ENCODE measurements at regions not wholly inside any gene's neighbourhood (a gene's known extent, or its start where the extent isn't known, plus 50 kb on each side); places are given as distances from the start of the nearest gene placed in this dataset.

GRCh38 chrX:109826954-109827708 lies 94.1 kb upstream of the ACSL4 start:
- H3K4me3 ChIP-seq (ENCODE audit: low read length in 3 of 3), result no peak overlapping the region
- no peak overlapping the region for H3K27ac ChIP-seq (ENCODE audit: low read depth in 2 of 2, low read length in 2 of 2)
- H3K4me1 ChIP-seq (ENCODE audit: control insufficient read depth in 2 of 3, insufficient read depth in 2 of 3, low read depth in 1 of 3, low read length in 3 of 3), result peaks cover 0 to 5% (median 2%) of the 10 kb centered on the region in 3 donors
- no peaks in the 10 kb centered on the region for H3K9me3 ChIP-seq (ENCODE audit: control insufficient read depth in 2 of 3, insufficient read depth in 1 of 3, low read length in 3 of 3)
- no peaks in the 10 kb centered on the region for H3K36me3 ChIP-seq (ENCODE audit: control insufficient read depth in 2 of 3, insufficient read depth in 3 of 3, low read length in 3 of 3)
- intact Hi-C loops (cut with DNase I), result no loop called here
- TF ChIP-seq, protein P1, sequence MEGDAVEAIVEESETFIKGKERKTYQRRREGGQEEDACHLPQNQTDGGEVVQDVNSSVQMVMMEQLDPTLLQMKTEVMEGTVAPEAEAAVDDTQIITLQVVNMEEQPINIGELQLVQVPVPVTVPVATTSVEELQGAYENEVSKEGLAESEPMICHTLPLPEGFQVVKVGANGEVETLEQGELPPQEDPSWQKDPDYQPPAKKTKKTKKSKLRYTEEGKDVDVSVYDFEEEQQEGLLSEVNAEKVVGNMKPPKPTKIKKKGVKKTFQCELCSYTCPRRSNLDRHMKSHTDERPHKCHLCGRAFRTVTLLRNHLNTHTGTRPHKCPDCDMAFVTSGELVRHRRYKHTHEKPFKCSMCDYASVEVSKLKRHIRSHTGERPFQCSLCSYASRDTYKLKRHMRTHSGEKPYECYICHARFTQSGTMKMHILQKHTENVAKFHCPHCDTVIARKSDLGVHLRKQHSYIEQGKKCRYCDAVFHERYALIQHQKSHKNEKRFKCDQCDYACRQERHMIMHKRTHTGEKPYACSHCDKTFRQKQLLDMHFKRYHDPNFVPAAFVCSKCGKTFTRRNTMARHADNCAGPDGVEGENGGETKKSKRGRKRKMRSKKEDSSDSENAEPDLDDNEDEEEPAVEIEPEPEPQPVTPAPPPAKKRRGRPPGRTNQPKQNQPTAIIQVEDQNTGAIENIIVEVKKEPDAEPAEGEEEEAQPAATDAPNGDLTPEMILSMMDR (IDR thresholded peaks at IDR 0.05; ENCODE audit: borderline replicate concordance, extremely low read depth, insufficient read depth), result no peak
- no peak for FAIRE-seq
- peak in 1 of 5 donors; percentile 34 for DNase-seq
- H3K9ac ChIP-seq (ENCODE audit: low read length in 3 of 3), result no peak overlapping the region
- peaks cover 2% of the 10 kb centered on the region for H3K27me3 ChIP-seq (ENCODE audit: control insufficient read depth, insufficient read depth, low read length)

DNA sequence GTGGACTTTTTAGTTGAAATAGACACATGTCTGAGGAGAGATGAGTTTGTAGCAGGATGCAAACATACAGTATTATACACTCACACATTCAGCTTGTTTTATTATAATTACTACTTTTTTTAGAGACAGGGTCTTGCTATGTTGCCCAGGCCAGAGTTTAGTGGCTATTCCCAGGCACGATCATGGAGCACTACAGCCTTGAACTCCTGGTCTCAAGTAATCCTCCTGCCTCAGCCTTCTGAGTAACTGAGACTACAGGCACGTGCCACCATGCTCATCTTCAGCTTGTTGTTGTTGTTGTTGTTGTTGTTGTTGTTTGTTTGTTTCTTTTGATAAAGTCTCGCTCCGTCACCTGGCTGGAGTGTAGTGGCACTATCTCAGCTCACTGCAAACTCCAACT lies 94.7 kb upstream of the ACSL4 start:
- no peak overlapping the region for H3K4me3 ChIP-seq (ENCODE audit: low read length in 3 of 3)
- H3K36me3 ChIP-seq (ENCODE audit: control insufficient read depth in 2 of 3, insufficient read depth in 3 of 3, low read length in 3 of 3), result no peaks in the 10 kb centered on the region
- no peak overlapping the region for H3K27ac ChIP-seq (ENCODE audit: low read depth in 2 of 2, low read length in 2 of 2)
- intact Hi-C loops (cut with DNase I), result no loop called here
- H3K9ac ChIP-seq (ENCODE audit: low read length in 3 of 3), result no peak overlapping the region
- H3K4me1 ChIP-seq (ENCODE audit: control insufficient read depth in 2 of 3, insufficient read depth in 2 of 3, low read depth in 1 of 3, low read length in 3 of 3), result peaks cover 0 to 5% (median under 1%) of the 10 kb centered on the region in 3 donors
- FAIRE-seq, result no peak
- no peaks in the 10 kb centered on the region for H3K9me3 ChIP-seq (ENCODE audit: control insufficient read depth in 2 of 3, insufficient read depth in 1 of 3, low read length in 3 of 3)
- TF ChIP-seq, protein P1 (IDR thresholded peaks at IDR 0.05; ENCODE audit: borderline replicate concordance, extremely low read depth, insufficient read depth), result no peak
- H3K27me3 ChIP-seq (ENCODE audit: control insufficient read depth, insufficient read depth, low read length), result peaks cover under 1% of the 10 kb centered on the region
- DNase-seq, result no peak

- H3K27ac ChIP-seq (ENCODE audit: low read depth in 2 of 2, low read length in 2 of 2), result peak overlapping the region; percentile 44 to 53
- H3K9me3 ChIP-seq (ENCODE audit: control insufficient read depth in 2 of 3, insufficient read depth in 1 of 3, low read length in 3 of 3), result no peaks in the 10 kb centered on the region
- no peak overlapping the region for H3K9ac ChIP-seq (ENCODE audit: low read length in 3 of 3)
- no peaks in the 10 kb centered on the region for H3K36me3 ChIP-seq (ENCODE audit: control insufficient read depth in 2 of 3, insufficient read depth in 3 of 3, low read length in 3 of 3)
- no peak overlapping the region for H3K4me3 ChIP-seq (ENCODE audit: low read length in 3 of 3)
- FAIRE-seq (no peak), DNase-seq (no peak)
- TF ChIP-seq, protein P1 (IDR thresholded peaks at IDR 0.05; ENCODE audit: borderline replicate concordance, extremely low read depth, insufficient read depth), result no peak
- no peaks in the 10 kb centered on the region for H3K27me3 ChIP-seq (ENCODE audit: control insufficient read depth, insufficient read depth, low read length)
- intact Hi-C loops (cut with DNase I), result no loop called here
- H3K4me1 ChIP-seq (ENCODE audit: control insufficient read depth in 2 of 3, insufficient read depth in 2 of 3, low read depth in 1 of 3, low read length in 3 of 3), result peaks cover 0 to 5% (median 0%) of the 10 kb centered on the region in 3 donors
Observed at GRCh38 chrX:109830157-109830703, 97.2 kb upstream of the ACSL4 start.
